Loucy (cell line): ENCODE measurements at regions not wholly inside any gene's neighbourhood (a gene's known extent, or its start where the extent isn't known, plus 50 kb on each side); places are given as distances from the start of the nearest gene placed in this dataset.

ENCODE experiments used
- CTCF ChIP-seq: fragments of 200-600 bp; sonication (generic); conservative IDR thresholded peaks from 2 replicates; pipeline ENCODE4 v1.5.1; 2014; ENCODE audit warnings: mild to moderate bottlenecking, antibody characterized with exemption, low read length
- EZH2phosphoT487 ChIP-seq: fragments of 200-600 bp; IDR thresholded peaks from 2 replicates; pipeline ENCODE4 v1.6.1; 2018; ENCODE audit warnings: antibody characterized with exemption, mild to moderate bottlenecking, moderate library complexity, borderline replicate concordance

- TF ChIP-seq CTCF = no peak
- TF ChIP-seq EZH2phosphoT487 = no peak
Observed at GRCh38 chr16:65538976-65539375, 417.1 kb upstream of the CDH11 start.
